ENCODE measurements at regions not wholly inside any gene's neighbourhood (a gene's known extent, or its start where the extent isn't known, plus 50 kb on each side); places are given as distances from the start of the nearest gene placed in this dataset.

DNA sequence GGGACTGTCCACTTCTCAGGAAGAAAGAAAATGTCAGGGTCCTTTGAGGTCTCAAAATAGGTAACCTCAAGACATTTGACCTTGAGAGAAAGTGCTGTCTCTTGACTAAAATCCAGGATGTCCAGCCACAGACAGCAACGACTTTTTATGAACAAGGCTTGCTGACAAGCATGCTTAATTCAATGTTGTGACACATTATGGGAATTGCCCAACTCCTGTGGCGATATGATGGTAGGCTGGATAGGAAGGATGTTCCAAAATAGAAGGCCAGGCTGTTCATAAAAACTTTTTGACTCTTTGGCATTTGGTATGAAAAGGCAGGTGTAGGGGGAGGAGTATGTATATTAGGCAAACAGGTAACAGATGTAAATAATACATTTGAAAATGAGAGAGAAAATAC lies 50.8 kb upstream of the EDNRA start (continued):
- TF ChIP-seq CHD7 (IDR thresholded peaks at IDR 0.05; ENCODE audit: insufficient replicate concordance, low read length) (no peak), EZH2 (IDR thresholded peaks at IDR 0.05; ENCODE audit: low read depth, low read length, severe bottlenecking) (no peak), ZNF274 (IDR thresholded peaks at IDR 0.05; ENCODE audit: borderline replicate concordance, extremely low read depth, low read length) (no peak), CHD1 (IDR thresholded peaks at IDR 0.05; ENCODE audit: low read depth, low read length) (no peak), TAF1 (IDR thresholded peaks at IDR 0.05; ENCODE audit: low read depth, low read length) (no peak), MAFK (IDR thresholded peaks at IDR 0.05; ENCODE audit: low read depth, low read length) (no peak), FOSL1 (IDR thresholded peaks at IDR 0.05; ENCODE audit: insufficient read depth, low read depth, low read length) (no peak), YY1 (IDR thresholded peaks at IDR 0.05; ENCODE audit: low read depth, low read length) (no peak), SIX5 (IDR thresholded peaks at IDR 0.05; ENCODE audit: low read depth, low read length) (no peak), GABPA (IDR thresholded peaks at IDR 0.05; ENCODE audit: borderline replicate concordance, insufficient read depth, low read length) (no peak)
- TF ChIP-seq, protein P1, sequence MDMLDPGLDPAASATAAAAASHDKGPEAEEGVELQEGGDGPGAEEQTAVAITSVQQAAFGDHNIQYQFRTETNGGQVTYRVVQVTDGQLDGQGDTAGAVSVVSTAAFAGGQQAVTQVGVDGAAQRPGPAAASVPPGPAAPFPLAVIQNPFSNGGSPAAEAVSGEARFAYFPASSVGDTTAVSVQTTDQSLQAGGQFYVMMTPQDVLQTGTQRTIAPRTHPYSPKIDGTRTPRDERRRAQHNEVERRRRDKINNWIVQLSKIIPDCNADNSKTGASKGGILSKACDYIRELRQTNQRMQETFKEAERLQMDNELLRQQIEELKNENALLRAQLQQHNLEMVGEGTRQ (IDR thresholded peaks at IDR 0.05; ENCODE audit: low read length) = no peak
